GM04504 (cell line): ENCODE measurements at regions not wholly inside any gene's neighbourhood (a gene's known extent, or its start where the extent isn't known, plus 50 kb on each side); places are given as distances from the start of the nearest gene placed in this dataset.
"Not testable (repeated sequence)": the region's sequence is repeated elsewhere in the genome, so short reads cannot be mapped to it uniquely, and the experiment has no call there.

ENCODE experiments used
- DNase-seq: peaks from one replicate; pipeline ENCODE4 v3.0.0-alpha.2; 2012; ENCODE audit warnings: low read depth

GRCh38 chr22:25419247-25420113 is 145.0 kb upstream of the GRK3 start:
- no peak for DNase-seq

- DNase-seq = not testable (repeated sequence)
Measured at GRCh38 chr22:25420114-25420441, 144.4 kb upstream of the GRK3 start.

GRCh38 chr22:25420471-25420924 is 144.0 kb upstream of the GRK3 start:
- DNase-seq = no peak

- DNase-seq = no peak
Measured at GRCh38 chr22:25420925-25421904, 143.3 kb upstream of the GRK3 start.

- DNase-seq = not testable (repeated sequence)
Measured at GRCh38 chr22:25426530-25427308, 137.8 kb upstream of the GRK3 start.

GRCh38 chr22:25431637-25432342 is 132.7 kb upstream of the GRK3 start:
- DNase-seq = not testable (repeated sequence)

GRCh38 chr22:25433381-25433970 is 131.0 kb upstream of the GRK3 start:
- DNase-seq = not testable (repeated sequence)

- no peak for DNase-seq
Measured at GRCh38 chr22:25437414-25438160, 126.9 kb upstream of the GRK3 start.

- DNase-seq = no peak
Measured at GRCh38 chr22:25447067-25447685, 117.3 kb upstream of the GRK3 start.

GRCh38 chr22:25447686-25448434 is 116.6 kb upstream of the GRK3 start:
- peak; percentile 58 for DNase-seq

- no peak for DNase-seq
Measured at GRCh38 chr22:25448435-25449051, 115.9 kb upstream of the GRK3 start.

- DNase-seq = no peak
Measured at GRCh38 chr22:25449781-25450317, 114.6 kb upstream of the GRK3 start.

- no peak for DNase-seq
Measured at GRCh38 chr22:25451480-25452114, 112.9 kb upstream of the GRK3 start.

GRCh38 chr22:25452116-25452700 is 112.3 kb upstream of the GRK3 start:
- no peak for DNase-seq

GRCh38 chr22:25453058-25453457 is 111.4 kb upstream of the GRK3 start:
- DNase-seq = no peak

- no peak for DNase-seq
Measured at GRCh38 chr22:25453557-25453956, 110.9 kb upstream of the GRK3 start.

GRCh38 chr22:25456300-25457043 is 108.0 kb upstream of the GRK3 start:
- not testable (repeated sequence) for DNase-seq
